ENCODE measurements at regions not wholly inside any gene's neighbourhood (a gene's known extent, or its start where the extent isn't known, plus 50 kb on each side); places are given as distances from the start of the nearest gene placed in this dataset.

DNA sequence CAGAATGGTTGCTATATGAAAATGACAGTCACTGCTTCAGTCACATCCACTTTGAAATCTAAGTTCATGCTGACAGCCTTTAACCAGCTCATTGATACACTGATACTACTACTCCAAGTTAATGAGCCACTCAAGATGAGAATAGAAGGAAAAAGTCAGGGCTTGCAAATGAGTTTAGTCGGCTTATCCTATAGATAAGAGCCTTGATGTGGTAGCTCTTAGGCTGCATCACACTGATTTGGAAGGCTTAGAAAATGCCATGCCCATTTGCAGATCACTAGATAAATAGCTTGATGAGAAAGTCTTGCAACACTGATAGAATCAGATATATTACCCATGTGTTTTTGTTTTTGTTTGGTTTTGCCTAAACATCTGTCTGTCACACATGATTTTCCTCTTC is 251.4 kb upstream of the ATXN7L3B start:
- TF ChIP-seq, protein P1, sequence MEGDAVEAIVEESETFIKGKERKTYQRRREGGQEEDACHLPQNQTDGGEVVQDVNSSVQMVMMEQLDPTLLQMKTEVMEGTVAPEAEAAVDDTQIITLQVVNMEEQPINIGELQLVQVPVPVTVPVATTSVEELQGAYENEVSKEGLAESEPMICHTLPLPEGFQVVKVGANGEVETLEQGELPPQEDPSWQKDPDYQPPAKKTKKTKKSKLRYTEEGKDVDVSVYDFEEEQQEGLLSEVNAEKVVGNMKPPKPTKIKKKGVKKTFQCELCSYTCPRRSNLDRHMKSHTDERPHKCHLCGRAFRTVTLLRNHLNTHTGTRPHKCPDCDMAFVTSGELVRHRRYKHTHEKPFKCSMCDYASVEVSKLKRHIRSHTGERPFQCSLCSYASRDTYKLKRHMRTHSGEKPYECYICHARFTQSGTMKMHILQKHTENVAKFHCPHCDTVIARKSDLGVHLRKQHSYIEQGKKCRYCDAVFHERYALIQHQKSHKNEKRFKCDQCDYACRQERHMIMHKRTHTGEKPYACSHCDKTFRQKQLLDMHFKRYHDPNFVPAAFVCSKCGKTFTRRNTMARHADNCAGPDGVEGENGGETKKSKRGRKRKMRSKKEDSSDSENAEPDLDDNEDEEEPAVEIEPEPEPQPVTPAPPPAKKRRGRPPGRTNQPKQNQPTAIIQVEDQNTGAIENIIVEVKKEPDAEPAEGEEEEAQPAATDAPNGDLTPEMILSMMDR (IDR thresholded peaks at IDR 0.05; ENCODE audit: poor library complexity): no peak
- TF ChIP-seq EZH2phosphoT487 (IDR thresholded peaks at IDR 0.05; ENCODE audit: low read depth, severe bottlenecking, unreplicated experiment) (no peak), EZH2 (IDR thresholded peaks at IDR 0.05; ENCODE audit: borderline replicate concordance) (no peak)

Measured in hepatocyte (in vitro differentiated cells).